ENCODE measurements at regions not wholly inside any gene's neighbourhood (a gene's known extent, or its start where the extent isn't known, plus 50 kb on each side); places are given as distances from the start of the nearest gene placed in this dataset.

GRCh38 chr15:70539409-70539808, 223.9 kb downstream of the UACA start:
- no peak overlapping the region for H3K4me3 ChIP-seq (ENCODE audit: low read length)
- no peak for DNase-seq (ENCODE audit: low read depth)
- TF ChIP-seq CTCF (IDR thresholded peaks at IDR 0.05; ENCODE audit: insufficient read depth, low read depth, low read length, missing control alignments), result no peak

- no peak for DNase-seq (ENCODE audit: low read depth)
- no peak overlapping the region for H3K4me3 ChIP-seq (ENCODE audit: low read length)
- TF ChIP-seq CTCF (IDR thresholded peaks at IDR 0.05; ENCODE audit: insufficient read depth, low read depth, low read length, missing control alignments), result no peak
Observed at GRCh38 chr15:70538278-70538677, 225.1 kb downstream of the UACA start.

DNA sequence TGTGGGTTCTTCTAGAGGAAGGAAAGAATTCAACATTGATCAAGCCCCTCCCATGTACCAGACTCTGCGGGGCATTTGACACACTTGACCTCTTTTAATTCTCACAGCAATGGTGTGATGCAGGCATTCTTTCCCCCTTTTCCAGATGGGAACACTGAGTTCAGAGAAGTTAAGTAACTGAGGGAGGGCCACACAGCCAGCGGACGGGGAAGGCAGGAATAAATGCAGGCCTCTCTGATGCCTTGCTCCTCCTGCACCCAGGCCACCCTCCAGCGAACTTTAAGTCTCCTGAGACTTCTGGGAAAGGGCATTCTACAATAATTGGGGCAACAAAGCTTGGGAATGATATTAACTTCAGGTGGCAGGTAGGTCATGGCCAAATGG, 227.4 kb downstream of the UACA start:
- no peak for TF ChIP-seq CTCF (IDR thresholded peaks at IDR 0.05; ENCODE audit: insufficient read depth, low read depth, low read length, missing control alignments)

DNA sequence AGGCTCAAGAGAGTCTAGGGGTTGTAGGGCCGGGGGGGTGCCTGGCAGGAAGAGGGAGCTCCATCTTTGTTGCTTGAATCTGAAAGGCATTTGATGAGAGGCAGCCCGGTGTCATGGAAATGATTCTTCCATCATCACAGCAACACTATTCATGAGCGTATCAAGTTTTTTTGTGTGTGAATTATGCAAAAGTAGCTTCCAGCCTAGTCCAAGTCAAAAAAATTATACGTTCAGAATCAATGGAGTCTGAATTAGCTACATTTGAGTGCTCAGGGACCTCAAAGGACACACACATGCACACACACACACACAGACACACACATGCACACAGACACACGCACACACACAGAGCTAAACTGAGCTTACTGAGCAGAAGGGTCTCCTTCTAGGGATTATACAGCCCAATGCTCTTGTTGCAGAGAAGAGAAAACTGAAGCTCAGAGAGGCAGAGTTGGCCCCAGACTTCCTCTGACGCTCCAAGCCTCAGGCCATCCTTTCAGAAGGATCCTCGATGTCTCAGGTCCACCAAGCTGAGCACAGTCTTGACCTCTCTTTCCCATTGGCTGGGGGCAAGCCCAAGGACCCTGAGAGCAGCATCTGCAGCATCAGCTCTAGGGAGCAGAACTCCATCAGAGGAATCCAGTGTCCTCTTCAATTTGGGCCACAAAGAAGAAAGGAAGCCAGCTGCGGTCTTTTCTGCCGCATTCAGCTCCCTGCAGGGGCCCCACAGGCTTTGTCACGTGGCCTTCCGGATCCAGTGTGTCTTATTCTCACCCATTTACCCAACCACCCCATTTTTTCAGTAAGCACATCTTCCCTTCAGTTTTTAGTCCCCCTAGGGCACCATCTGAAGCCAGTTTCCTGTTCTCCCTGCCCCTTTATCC, 228.0 kb downstream of the UACA start:
- DNase-seq (ENCODE audit: low read depth), result no peak
- H3K4me3 ChIP-seq (ENCODE audit: low read length), result no peak overlapping the region

More for the DNA sequence above, 227.4 kb downstream of the UACA start:
- DNase-seq (ENCODE audit: low read depth), result no peak
- H3K4me3 ChIP-seq (ENCODE audit: low read length), result no peak overlapping the region

DNA sequence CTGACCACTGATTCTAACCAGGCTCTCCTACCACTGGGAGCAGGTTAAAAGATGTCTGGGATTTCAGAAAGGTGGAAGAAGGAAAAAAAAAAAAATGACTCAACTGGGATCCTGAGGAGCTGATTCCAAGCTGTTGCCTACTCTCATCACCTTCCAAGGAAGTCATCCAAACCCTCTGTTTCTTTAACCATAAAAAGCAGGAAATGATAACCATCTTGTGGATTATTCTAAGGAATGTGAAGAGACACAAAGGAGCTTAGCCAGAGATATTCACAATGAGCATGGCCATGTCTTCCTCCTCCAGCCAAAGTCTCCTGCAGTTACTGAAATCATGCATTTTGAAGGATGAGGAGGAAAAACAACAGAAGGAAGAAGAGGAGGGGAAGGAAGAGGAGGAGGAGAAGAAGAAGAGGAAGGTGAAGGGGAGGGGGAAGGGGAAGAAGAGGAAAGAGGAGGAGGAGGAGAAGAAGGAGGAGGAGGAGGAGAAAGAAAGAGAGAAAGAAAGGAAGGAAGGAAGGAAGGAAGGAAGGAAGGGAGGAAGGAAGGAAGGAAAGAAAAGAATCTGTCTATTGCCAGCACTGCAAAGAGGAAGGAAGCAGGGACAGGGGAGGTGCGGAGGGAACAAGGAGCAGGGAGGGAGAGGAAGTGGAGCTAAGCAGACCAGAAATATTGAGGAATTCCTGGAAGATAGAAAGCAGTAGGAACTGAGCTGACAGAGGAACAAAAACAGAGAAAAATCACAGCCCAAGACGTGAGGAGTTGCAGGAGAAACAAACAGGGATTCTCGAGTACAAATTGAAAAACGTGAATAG, 229.2 kb downstream of the UACA start:
- H3K4me3 ChIP-seq (ENCODE audit: low read length), result no peak overlapping the region
- no peak for DNase-seq (ENCODE audit: low read depth)
- no peak for TF ChIP-seq CTCF (IDR thresholded peaks at IDR 0.05; ENCODE audit: insufficient read depth, low read depth, low read length, missing control alignments)

More for the DNA sequence above, 228.0 kb downstream of the UACA start:
- no peak for TF ChIP-seq CTCF (IDR thresholded peaks at IDR 0.05; ENCODE audit: insufficient read depth, low read depth, low read length, missing control alignments)

GRCh38 chr15:70532531-70533186, 230.7 kb downstream of the UACA start:
- H3K4me3 ChIP-seq (ENCODE audit: low read length), result no peak overlapping the region
- DNase-seq (ENCODE audit: low read depth), result no peak
- TF ChIP-seq CTCF (IDR thresholded peaks at IDR 0.05; ENCODE audit: insufficient read depth, low read depth, low read length, missing control alignments), result no peak

Measured in epithelial cell of esophagus (primary cell).